Astrocyte (in vitro differentiated cells and primary cell): ENCODE measurements at regions not wholly inside any gene's neighbourhood (a gene's known extent, or its start where the extent isn't known, plus 50 kb on each side); places are given as distances from the start of the nearest gene placed in this dataset.

Source experiments
- DNase-seq: peaks from one replicate; pipeline ENCODE4 v3.0.0-alpha.2; 2010; ENCODE audit warnings: low read depth
- FAIRE-seq: peaks from 2 replicates; lab custom pipeline; 2011; peaks lifted over from hg19 to GRCh38; lab: Jason Lieb, UNC
- H2AFZ ChIP-seq: 2 replicates; pipeline ENCODE4 v1.6.0; 2012; ENCODE audit warnings: low read depth, low read length, inconsistent platforms
- H3K27ac ChIP-seq: 2 replicates; pipeline ENCODE4 v1.5.1; 2011; ENCODE audit warnings: low read depth, low read length, inconsistent platforms
- H3K27me3 ChIP-seq: 2 replicates; pipeline ENCODE4 v1.6.0; 2011; ENCODE audit warnings: low read length, inconsistent platforms; ENCODE audit not compliant: insufficient read depth
- H3K36me3 ChIP-seq: 2 replicates; pipeline ENCODE4 v1.5.1; 2011; ENCODE audit warnings: low read length, inconsistent platforms; ENCODE audit not compliant: insufficient read depth
- H3K4me1 ChIP-seq: 2 replicates; pipeline ENCODE4 v1.5.1; 2011; ENCODE audit warnings: low read length, inconsistent platforms; ENCODE audit not compliant: insufficient read depth
- H3K4me2 ChIP-seq: 2 replicates; pipeline ENCODE4 v1.6.0; 2012; ENCODE audit warnings: low read length, inconsistent platforms
- H3K4me3 ChIP-seq: 2 replicates; pipeline ENCODE4 v1.5.1; 2011; ENCODE audit warnings: low read depth, mild to moderate bottlenecking, low read length, inconsistent platforms; ENCODE audit not compliant: insufficient read depth
- H3K79me2 ChIP-seq: 2 replicates; pipeline ENCODE4 v1.6.0; 2012; ENCODE audit warnings: mild to moderate bottlenecking, low read length, inconsistent platforms; ENCODE audit not compliant: insufficient read depth
- H3K9ac ChIP-seq: 2 replicates; pipeline ENCODE4 v1.6.0; 2012; ENCODE audit warnings: mild to moderate bottlenecking, low read length, inconsistent platforms
- H3K9me3 ChIP-seq: 2 replicates; pipeline ENCODE4 v1.5.1; 2012; ENCODE audit warnings: low read depth, mild to moderate bottlenecking, low read length, inconsistent platforms; ENCODE audit not compliant: insufficient read depth
- H4K20me1 ChIP-seq: 2 replicates; pipeline ENCODE4 v1.6.0; 2012; ENCODE audit warnings: low read length, inconsistent platforms; ENCODE audit not compliant: insufficient read depth
- H3K27ac Mint-ChIP-seq: one replicate; pipeline ENCODE4 v1.8.0; 2021; ENCODE audit warnings: mild to moderate bottlenecking, mixed read lengths; ENCODE audit not compliant: unreplicated experiment
- H3K27me3 Mint-ChIP-seq: one replicate; pipeline ENCODE4 v1.8.0; 2021; ENCODE audit warnings: low read depth, mixed read lengths; ENCODE audit not compliant: unreplicated experiment
- H3K36me3 Mint-ChIP-seq: one replicate; pipeline ENCODE4 v1.8.0; 2021; ENCODE audit warnings: low read depth, mixed read lengths; ENCODE audit not compliant: unreplicated experiment
- H3K4me1 Mint-ChIP-seq: one replicate; pipeline ENCODE4 v1.8.0; 2021; ENCODE audit warnings: low read depth, mixed read lengths; ENCODE audit not compliant: unreplicated experiment
- H3K4me3 Mint-ChIP-seq: one replicate; pipeline ENCODE4 v1.8.0; 2021; ENCODE audit warnings: mild to moderate bottlenecking, moderate library complexity, mixed read lengths; ENCODE audit not compliant: unreplicated experiment
- H3K9me3 Mint-ChIP-seq: one replicate; pipeline ENCODE4 v1.8.0; 2021; ENCODE audit warnings: mild to moderate bottlenecking, mixed read lengths; ENCODE audit not compliant: unreplicated experiment
- CTCF ChIP-seq: IDR thresholded peaks from 2 replicates; pipeline ENCODE4 v1.5.1; 2011; ENCODE audit warnings: low read depth, mild to moderate bottlenecking, inconsistent platforms, low read length, moderate library complexity; ENCODE audit not compliant: insufficient read depth
- EZH2 ChIP-seq: IDR thresholded peaks from 2 replicates; pipeline ENCODE4 v1.6.1; 2012; ENCODE audit warnings: mild to moderate bottlenecking, low read length, inconsistent platforms; ENCODE audit not compliant: insufficient read depth

GRCh38 chr5:56565283-56565615 lies 250.1 kb upstream of the MAP3K1 start:
- peaks cover 13% of the 10 kb centered on the region for H3K27me3 ChIP-seq
- Mint-ChIP-seq H3K4me3 (no peak overlapping the region), H3K4me1 (peaks cover 6% of the 10 kb centered on the region), H3K27me3 (peaks cover 32% of the 10 kb centered on the region), H3K27ac (no peak overlapping the region), H3K36me3 (no peaks in the 10 kb centered on the region), H3K9me3 (peaks cover under 1% of the 10 kb centered on the region)
- no peak overlapping the region for H3K9ac ChIP-seq
- no peaks in the 10 kb centered on the region for H3K36me3 ChIP-seq
- H3K4me1 ChIP-seq: no peaks in the 10 kb centered on the region
- peaks cover 2% of the 10 kb centered on the region for H3K9me3 ChIP-seq
- FAIRE-seq (no peak), DNase-seq (no peak)
- H3K27ac ChIP-seq: no peak overlapping the region
- no peaks in the 10 kb centered on the region for H3K79me2 ChIP-seq
- no peak overlapping the region for H2AFZ ChIP-seq
- no peaks in the 10 kb centered on the region for H4K20me1 ChIP-seq
- TF ChIP-seq EZH2: no peak
- TF ChIP-seq CTCF: no peak
- H3K4me3 ChIP-seq: no peak overlapping the region
- no peak overlapping the region for H3K4me2 ChIP-seq

- H3K36me3 Mint-ChIP-seq: no peaks in the 10 kb centered on the region
- FAIRE-seq (no peak), DNase-seq (no peak)
- Histone ChIP-seq H3K4me3 (no peak overlapping the region), H4K20me1 (no peaks in the 10 kb centered on the region), H3K4me1 (no peaks in the 10 kb centered on the region), H3K27ac (no peak overlapping the region), H2AFZ (no peak overlapping the region), H3K79me2 (no peaks in the 10 kb centered on the region), H3K36me3 (no peaks in the 10 kb centered on the region), H3K9ac (no peak overlapping the region), H3K9me3 (peaks cover 2% of the 10 kb centered on the region), H3K4me2 (no peak overlapping the region), H3K27me3 (peaks cover 13% of the 10 kb centered on the region)
- TF ChIP-seq CTCF (no peak), EZH2 (no peak)
- H3K27me3 Mint-ChIP-seq: peaks cover 33% of the 10 kb centered on the region
- peaks cover 4% of the 10 kb centered on the region for H3K9me3 Mint-ChIP-seq
- H3K4me1 Mint-ChIP-seq: peaks cover 4% of the 10 kb centered on the region
- H3K4me3 Mint-ChIP-seq: no peak overlapping the region
- no peak overlapping the region for H3K27ac Mint-ChIP-seq
Measured at GRCh38 chr5:56564541-56565282, 250.6 kb upstream of the MAP3K1 start.

GRCh38 chr5:56561455-56561854 lies 253.9 kb upstream of the MAP3K1 start:
- no peaks in the 10 kb centered on the region for H3K36me3 Mint-ChIP-seq
- H2AFZ ChIP-seq: no peak overlapping the region
- no peaks in the 10 kb centered on the region for H3K4me1 ChIP-seq
- peaks cover 4% of the 10 kb centered on the region for H3K9me3 Mint-ChIP-seq
- FAIRE-seq: no peak
- H3K4me3 ChIP-seq: no peak overlapping the region
- TF ChIP-seq EZH2 (no peak), CTCF (no peak)
- H4K20me1 ChIP-seq: no peaks in the 10 kb centered on the region
- no peak overlapping the region for H3K27ac Mint-ChIP-seq
- H3K9ac ChIP-seq: no peak overlapping the region
- H3K27ac ChIP-seq: no peak overlapping the region
- no peak overlapping the region for H3K4me3 Mint-ChIP-seq
- no peaks in the 10 kb centered on the region for H3K4me1 Mint-ChIP-seq
- DNase-seq: no peak
- H3K79me2 ChIP-seq: no peaks in the 10 kb centered on the region
- H3K36me3 ChIP-seq: no peaks in the 10 kb centered on the region
- peaks cover 31% of the 10 kb centered on the region for H3K27me3 Mint-ChIP-seq
- H3K4me2 ChIP-seq: no peak overlapping the region
- peaks cover 11% of the 10 kb centered on the region for H3K27me3 ChIP-seq
- no peaks in the 10 kb centered on the region for H3K9me3 ChIP-seq
